ENCODE measurements at regions not wholly inside any gene's neighbourhood (a gene's known extent, or its start where the extent isn't known, plus 50 kb on each side); places are given as distances from the start of the nearest gene placed in this dataset.

- TF ChIP-seq POLR2A (IDR thresholded peaks at IDR 0.05) = no peak
- no peak for TF ChIP-seq CTCF (IDR thresholded peaks at IDR 0.05)
Measured at GRCh38 chr7:1378610-1379601, 80.4 kb downstream of the MICALL2 start.

Data from uterus (tissue), 2 donors.